Stimulated activated memory B cell treated with anti-CD40 and anti-IgM and Interleukin-4, amounts not matched to agents 10 μg/mL and 1 μg/mL and 100 μg/mL, for 72 hours (primary cell): ENCODE measurements at regions not wholly inside any gene's neighbourhood (a gene's known extent, or its start where the extent isn't known, plus 50 kb on each side); places are given as distances from the start of the nearest gene placed in this dataset.
"Not testable (repeated sequence)": the region's sequence is repeated elsewhere in the genome, so short reads cannot be mapped to it uniquely, and the experiment has no call there.

Experiments used
- ATAC-seq: fragments of 150-1000 bp; cut with Tn5 transposase; 2 replicates; pipeline ENCODE4 v1.10.0; 2021
- H3K27ac Mint-ChIP-seq: one replicate; pipeline ENCODE4 v1.8.0; 2022; ENCODE audit warnings: mild to moderate bottlenecking, mixed read lengths
- H3K27me3 Mint-ChIP-seq: one replicate; pipeline ENCODE4 v1.8.0; 2022; ENCODE audit warnings: mixed read lengths
- H3K36me3 Mint-ChIP-seq: one replicate; pipeline ENCODE4 v1.8.0; 2022; ENCODE audit warnings: mixed read lengths
- H3K4me1 Mint-ChIP-seq: one replicate; pipeline ENCODE4 v1.8.0; 2022; ENCODE audit warnings: mixed read lengths
- H3K4me3 Mint-ChIP-seq: one replicate; pipeline ENCODE4 v1.8.0; 2022; ENCODE audit warnings: mild to moderate bottlenecking, moderate library complexity, mixed read lengths
- H3K9me3 Mint-ChIP-seq: one replicate; pipeline ENCODE4 v1.8.0; 2022; ENCODE audit warnings: mixed read lengths

- ATAC-seq: no peak
- Mint-ChIP-seq H3K9me3 (peaks cover 4% of the 10 kb centered on the region), H3K36me3 (no peaks in the 10 kb centered on the region), H3K27me3 (peaks cover 3% of the 10 kb centered on the region), H3K4me1 (no peaks in the 10 kb centered on the region), H3K4me3 (no peak overlapping the region), H3K27ac (no peak overlapping the region)
These were observed 462.5 kb upstream of the PFKP start for GRCh38 chr10:2604891-2605290.

DNA sequence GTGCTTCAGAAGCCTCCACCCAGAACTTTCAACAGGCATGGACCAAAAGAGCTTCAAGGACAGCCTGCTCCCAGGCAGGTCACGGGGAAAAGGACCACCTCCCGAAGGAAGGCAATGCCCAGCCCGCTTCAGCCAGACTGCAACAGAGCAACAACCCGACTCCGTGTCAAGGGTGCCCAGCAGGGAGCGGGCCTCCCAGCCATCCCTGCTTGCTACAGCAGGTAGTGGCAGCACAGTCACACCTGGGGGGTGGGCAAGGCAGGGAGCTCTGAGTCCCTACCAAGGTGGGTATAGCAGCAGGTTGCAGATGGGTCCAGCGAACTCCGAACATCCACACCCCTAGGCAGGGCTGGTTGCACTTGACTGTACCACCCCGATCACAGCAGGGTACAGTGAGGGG lies 467.8 kb upstream of the PFKP start:
- Mint-ChIP-seq H3K4me1 (no peaks in the 10 kb centered on the region), H3K9me3 (peaks cover 4% of the 10 kb centered on the region), H3K27ac (no peak overlapping the region), H3K27me3 (no peaks in the 10 kb centered on the region), H3K4me3 (no peak overlapping the region), H3K36me3 (no peaks in the 10 kb centered on the region)
- peak; percentile 51 for ATAC-seq

- Mint-ChIP-seq H3K4me3 (no peak overlapping the region), H3K9me3 (no peaks in the 10 kb centered on the region), H3K4me1 (no peaks in the 10 kb centered on the region), H3K36me3 (no peaks in the 10 kb centered on the region), H3K27me3 (no peaks in the 10 kb centered on the region), H3K27ac (no peak overlapping the region)
- no peak for ATAC-seq
These were observed 474.8 kb upstream of the PFKP start for GRCh38 chr10:2592360-2593160.

- H3K36me3 Mint-ChIP-seq: no peaks in the 10 kb centered on the region
- H3K4me1 Mint-ChIP-seq: no peaks in the 10 kb centered on the region
- H3K27ac Mint-ChIP-seq: no peak overlapping the region
- H3K27me3 Mint-ChIP-seq: no peaks in the 10 kb centered on the region
- no peak for ATAC-seq
- no peaks in the 10 kb centered on the region for H3K9me3 Mint-ChIP-seq
- H3K4me3 Mint-ChIP-seq: no peak overlapping the region
These were observed 478.2 kb upstream of the PFKP start for GRCh38 chr10:2589196-2589595.

GRCh38 chr10:2584385-2584784 lies 483.0 kb upstream of the PFKP start:
- no peak for ATAC-seq
- no peaks in the 10 kb centered on the region for H3K4me1 Mint-ChIP-seq
- no peak overlapping the region for H3K4me3 Mint-ChIP-seq
- H3K27ac Mint-ChIP-seq: no peak overlapping the region
- no peaks in the 10 kb centered on the region for H3K9me3 Mint-ChIP-seq
- H3K36me3 Mint-ChIP-seq: no peaks in the 10 kb centered on the region
- peaks cover 9% of the 10 kb centered on the region for H3K27me3 Mint-ChIP-seq

DNA sequence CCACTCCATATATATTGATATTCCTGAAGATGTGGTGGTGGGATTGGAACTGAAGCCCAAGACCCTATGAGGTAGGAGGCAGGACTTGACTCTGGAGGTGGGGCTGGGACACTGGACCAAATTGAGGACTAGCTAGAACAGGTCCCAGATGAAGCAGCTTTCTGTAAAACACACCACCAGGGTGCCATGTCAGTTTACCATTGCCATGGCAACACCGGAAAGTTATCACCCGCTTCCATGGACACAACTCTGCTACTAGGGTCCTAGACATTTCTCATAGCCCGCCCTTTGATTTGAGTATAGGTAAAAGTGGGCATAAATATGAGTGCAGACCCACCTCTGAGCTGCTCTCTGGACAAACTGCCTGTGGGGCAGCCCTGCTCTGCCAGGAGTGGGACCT lies 490.5 kb upstream of the PFKP start:
- H3K27me3 Mint-ChIP-seq: peaks cover 9% of the 10 kb centered on the region
- H3K36me3 Mint-ChIP-seq: no peaks in the 10 kb centered on the region
- no peak for ATAC-seq
- no peaks in the 10 kb centered on the region for H3K4me1 Mint-ChIP-seq
- H3K27ac Mint-ChIP-seq: no peak overlapping the region
- no peak overlapping the region for H3K4me3 Mint-ChIP-seq
- no peaks in the 10 kb centered on the region for H3K9me3 Mint-ChIP-seq

DNA sequence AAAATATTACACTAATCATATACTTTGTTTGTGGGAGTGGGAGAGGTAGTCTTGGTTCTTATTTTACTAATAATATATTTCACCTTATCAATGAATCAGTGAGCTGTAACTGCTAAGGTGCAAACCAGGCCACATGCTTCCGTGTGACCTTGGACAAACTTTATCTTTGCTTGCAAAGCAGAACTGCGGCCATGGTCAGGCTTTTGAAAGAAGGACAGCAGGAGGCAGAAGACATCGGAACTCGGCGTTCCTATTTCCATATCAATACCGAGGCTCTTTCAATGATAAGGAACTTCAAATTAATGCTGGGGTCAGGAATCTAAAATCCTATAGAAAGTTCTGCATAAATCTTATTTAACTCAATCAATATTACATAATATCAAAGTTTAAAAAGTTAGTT lies 491.9 kb upstream of the PFKP start:
- H3K4me3 Mint-ChIP-seq: no peak overlapping the region
- no peak overlapping the region for H3K27ac Mint-ChIP-seq
- no peaks in the 10 kb centered on the region for H3K36me3 Mint-ChIP-seq
- peaks cover 9% of the 10 kb centered on the region for H3K27me3 Mint-ChIP-seq
- ATAC-seq: no peak
- H3K4me1 Mint-ChIP-seq: no peaks in the 10 kb centered on the region
- H3K9me3 Mint-ChIP-seq: no peaks in the 10 kb centered on the region

DNA sequence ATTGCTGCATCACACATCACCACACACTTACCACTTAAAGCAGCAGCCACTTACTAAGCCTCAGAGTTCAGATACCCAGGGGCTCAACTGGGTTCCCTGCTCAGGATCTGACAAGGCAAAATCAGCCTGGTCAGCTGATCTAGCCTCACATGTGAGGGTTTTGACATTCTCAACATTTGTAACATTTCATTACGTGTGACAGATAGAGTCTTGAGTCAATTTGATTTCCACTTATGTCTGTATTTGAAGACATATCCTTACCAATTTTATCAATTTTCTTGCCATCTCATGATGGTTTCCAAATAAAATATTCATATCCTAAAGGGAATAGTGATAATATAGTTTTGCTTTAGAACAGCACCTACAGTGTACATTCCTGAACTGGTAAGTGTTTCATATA lies 494.7 kb upstream of the PFKP start:
- no peak for ATAC-seq
- Mint-ChIP-seq H3K27ac (no peak overlapping the region), H3K27me3 (no peaks in the 10 kb centered on the region), H3K4me3 (no peak overlapping the region), H3K4me1 (no peaks in the 10 kb centered on the region), H3K9me3 (no peaks in the 10 kb centered on the region), H3K36me3 (no peaks in the 10 kb centered on the region)

DNA sequence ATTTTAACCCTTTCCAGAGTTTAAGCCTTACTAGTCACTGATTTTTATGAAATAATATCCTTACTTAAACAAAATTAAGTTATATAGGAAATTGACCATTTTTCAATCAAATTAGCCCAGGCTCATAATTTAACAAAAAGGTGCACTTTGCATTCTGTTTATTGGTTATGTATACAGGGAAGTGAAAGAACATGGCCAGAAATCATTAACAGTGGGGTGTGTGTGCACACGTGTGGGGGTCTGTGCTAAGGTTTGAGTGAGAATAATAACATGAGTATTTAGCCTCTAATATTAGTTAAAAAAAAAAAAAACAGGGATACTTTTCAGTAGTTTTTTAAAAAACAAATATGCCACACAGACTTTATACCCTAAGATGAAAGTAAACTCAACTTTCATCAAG lies 510.5 kb upstream of the PFKP start:
- Mint-ChIP-seq H3K27ac (no peak overlapping the region), H3K4me3 (no peak overlapping the region), H3K9me3 (no peaks in the 10 kb centered on the region), H3K4me1 (no peaks in the 10 kb centered on the region), H3K36me3 (no peaks in the 10 kb centered on the region), H3K27me3 (no peaks in the 10 kb centered on the region)
- ATAC-seq: no peak

- Mint-ChIP-seq H3K27ac (no peak overlapping the region), H3K4me3 (no peak overlapping the region), H3K9me3 (no peaks in the 10 kb centered on the region), H3K27me3 (no peaks in the 10 kb centered on the region), H3K36me3 (no peaks in the 10 kb centered on the region), H3K4me1 (no peaks in the 10 kb centered on the region)
- ATAC-seq: no peak
These were observed 519.3 kb upstream of the PFKP start for GRCh38 chr10:2548071-2548470.

GRCh38 chr10:2547606-2548005 lies 519.7 kb upstream of the PFKP start:
- Mint-ChIP-seq H3K27me3 (no peaks in the 10 kb centered on the region), H3K4me1 (no peaks in the 10 kb centered on the region), H3K36me3 (no peaks in the 10 kb centered on the region), H3K4me3 (no peak overlapping the region), H3K9me3 (no peaks in the 10 kb centered on the region), H3K27ac (no peak overlapping the region)
- no peak for ATAC-seq

GRCh38 chr10:2546894-2547293 lies 520.5 kb upstream of the PFKP start:
- ATAC-seq, H3K9me3 Mint-ChIP-seq, H3K4me3 Mint-ChIP-seq, H3K4me1 Mint-ChIP-seq, H3K27ac Mint-ChIP-seq, H3K36me3 Mint-ChIP-seq, H3K27me3 Mint-ChIP-seq: not testable (repeated sequence)

- Mint-ChIP-seq H3K9me3 (no peaks in the 10 kb centered on the region), H3K27ac (no peak overlapping the region), H3K4me1 (no peaks in the 10 kb centered on the region), H3K4me3 (no peak overlapping the region), H3K36me3 (no peaks in the 10 kb centered on the region), H3K27me3 (no peaks in the 10 kb centered on the region)
- no peak for ATAC-seq
These were observed 523.4 kb upstream of the PFKP start for GRCh38 chr10:2543974-2544373.

DNA sequence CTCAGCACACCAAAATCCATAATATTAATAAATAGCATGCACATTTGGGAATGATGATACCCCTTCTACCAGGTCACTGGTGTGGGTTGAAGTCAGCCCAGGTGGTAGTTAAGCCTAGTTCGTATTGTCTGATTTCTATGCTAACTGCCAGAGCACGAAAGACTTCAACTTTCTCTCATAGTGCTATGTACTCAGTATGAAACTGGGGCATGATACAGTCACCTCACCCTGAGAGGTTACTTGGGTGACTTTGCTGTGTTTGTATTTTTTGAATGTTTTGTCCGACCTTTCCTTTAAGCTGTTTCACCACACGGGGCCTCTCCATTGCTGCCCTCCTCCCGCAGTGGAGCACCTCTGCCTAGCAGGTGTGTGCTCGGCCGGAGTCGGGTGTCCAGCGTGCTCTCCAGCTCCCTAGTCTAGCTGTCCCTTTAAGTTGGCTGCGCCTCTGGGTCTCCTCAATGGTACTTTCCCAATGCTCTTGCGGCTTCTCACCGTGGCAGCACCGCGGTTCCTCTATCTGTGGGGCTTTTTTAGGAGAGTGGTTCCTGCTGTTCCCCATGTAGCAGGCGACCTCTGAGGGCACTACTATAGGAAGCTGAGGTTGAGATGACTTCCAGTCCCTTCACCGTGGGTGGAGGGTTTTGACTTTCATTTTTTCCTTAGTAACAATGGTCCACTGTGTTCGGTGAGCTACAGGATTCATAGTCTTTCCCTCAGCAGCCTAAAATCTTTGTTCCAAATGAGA lies 524.0 kb upstream of the PFKP start:
- no peaks in the 10 kb centered on the region for H3K36me3 Mint-ChIP-seq
- no peak overlapping the region for H3K27ac Mint-ChIP-seq
- ATAC-seq: no peak
- H3K4me1 Mint-ChIP-seq: no peaks in the 10 kb centered on the region
- H3K9me3 Mint-ChIP-seq: no peaks in the 10 kb centered on the region
- no peak overlapping the region for H3K4me3 Mint-ChIP-seq
- H3K27me3 Mint-ChIP-seq: no peaks in the 10 kb centered on the region

DNA sequence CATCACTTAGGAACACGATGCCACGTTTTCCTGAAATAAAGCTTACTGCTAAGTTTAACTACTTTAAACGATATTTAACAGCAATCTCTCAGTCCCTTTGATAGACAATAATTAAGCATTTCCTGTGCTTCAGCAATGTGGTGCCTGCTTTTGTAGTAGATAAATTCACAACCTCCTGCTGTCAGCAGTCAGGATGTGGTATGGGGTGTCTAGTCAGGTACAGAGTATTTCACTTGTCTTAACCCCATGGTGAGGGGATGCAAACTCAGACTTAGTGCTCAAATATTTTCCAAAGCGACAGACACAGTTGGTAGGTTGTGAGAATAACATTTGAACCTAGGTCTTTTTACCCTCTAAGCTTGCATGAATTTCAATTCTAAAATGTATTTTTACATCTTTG lies 526.2 kb upstream of the PFKP start:
- ATAC-seq: no peak
- Mint-ChIP-seq H3K4me3 (no peak overlapping the region), H3K36me3 (no peaks in the 10 kb centered on the region), H3K27me3 (no peaks in the 10 kb centered on the region), H3K27ac (no peak overlapping the region), H3K9me3 (no peaks in the 10 kb centered on the region), H3K4me1 (no peaks in the 10 kb centered on the region)

DNA sequence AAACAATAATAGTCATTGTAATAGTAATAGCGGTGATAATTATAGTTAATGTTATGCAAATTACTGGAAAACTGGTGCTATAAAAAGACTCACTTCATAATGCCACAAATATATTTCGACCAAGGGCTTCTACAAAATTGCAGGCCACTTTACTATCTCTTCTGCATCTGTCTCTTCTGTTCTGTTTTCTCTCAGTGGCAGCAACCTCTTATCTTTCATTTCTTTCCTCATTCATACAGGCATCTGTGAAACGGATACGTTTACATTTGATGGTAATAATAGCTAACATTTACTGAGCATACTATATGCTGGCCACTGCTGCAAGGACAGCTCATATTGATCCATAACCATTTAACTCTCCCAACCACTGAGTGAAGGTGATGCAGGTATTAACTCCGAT lies 537.4 kb upstream of the PFKP start:
- no peak overlapping the region for H3K27ac Mint-ChIP-seq
- no peaks in the 10 kb centered on the region for H3K9me3 Mint-ChIP-seq
- no peaks in the 10 kb centered on the region for H3K27me3 Mint-ChIP-seq
- H3K4me3 Mint-ChIP-seq: no peak overlapping the region
- H3K36me3 Mint-ChIP-seq: no peaks in the 10 kb centered on the region
- no peak for ATAC-seq
- H3K4me1 Mint-ChIP-seq: no peaks in the 10 kb centered on the region
